ENCODE measurements at regions not wholly inside any gene's neighbourhood (a gene's known extent, or its start where the extent isn't known, plus 50 kb on each side); places are given as distances from the start of the nearest gene placed in this dataset.

GRCh38 chr12:58523360-58523759 lies 396.9 kb downstream of the LRIG3 start:
- TF ChIP-seq POLR2A (IDR thresholded peaks at IDR 0.05) (no peak), CTCF (IDR thresholded peaks at IDR 0.05) (no peak)
